Keratinocyte (primary cell): ENCODE measurements at regions not wholly inside any gene's neighbourhood (a gene's known extent, or its start where the extent isn't known, plus 50 kb on each side); places are given as distances from the start of the nearest gene placed in this dataset.

Source experiments
- DNase-seq: peaks from one replicate; pipeline ENCODE4 v3.0.0-alpha.2; 2011; ENCODE audit warnings: low read depth, missing footprints, low spot score
- FAIRE-seq: peaks from 2 replicates; lab custom pipeline; 2011; peaks lifted over from hg19 to GRCh38; lab: Jason Lieb, UNC
- H2AFZ ChIP-seq: 2 replicates; pipeline ENCODE4 v1.6.0; 2012; ENCODE audit warnings: low read length, control low read depth, inconsistent platforms; ENCODE audit not compliant: control insufficient read depth
- H3K27ac ChIP-seq: 2 replicates; pipeline ENCODE4 v1.5.1; 2011; ENCODE audit warnings: low read length; ENCODE audit not compliant: control insufficient read depth, insufficient read depth
- H3K27me3 ChIP-seq: 3 replicates; pipeline ENCODE4 v1.6.0; 2011; ENCODE audit warnings: low read length; ENCODE audit not compliant: control insufficient read depth, insufficient read depth; ENCODE audit errors: extremely low read depth
- H3K36me3 ChIP-seq, 2 experiments: 2 replicates in 1 of 2; 3 replicates in 1 of 2; pipeline ENCODE4 v1.5.1; 2011; ENCODE audit warnings: low read length in 2 of 2, mild to moderate bottlenecking in 1 of 2; ENCODE audit not compliant: control insufficient read depth in 2 of 2, insufficient read depth in 2 of 2; ENCODE audit errors: extremely low read depth in 1 of 2
- H3K4me1 ChIP-seq: 3 replicates; pipeline ENCODE4 v1.5.1; 2011; ENCODE audit warnings: low read length; ENCODE audit not compliant: control insufficient read depth, insufficient read depth; ENCODE audit errors: extremely low read depth
- H3K4me2 ChIP-seq: 3 replicates; pipeline ENCODE4 v1.6.0; 2011; ENCODE audit warnings: low read depth, low read length; ENCODE audit not compliant: control insufficient read depth, insufficient read depth; ENCODE audit errors: extremely low read depth
- H3K4me3 ChIP-seq, 3 experiments: fragments of 200-600 bp in 1 of 3; sonication (generic) in 1 of 3; 2 replicates in 2 of 3; 3 replicates in 1 of 3; pipeline ENCODE4 v1.5.1; 2011 to 2016; ENCODE audit warnings: low read length in 3 of 3, mild to moderate bottlenecking in 3 of 3, control low read depth in 2 of 3, inconsistent platforms in 1 of 3, low read depth in 1 of 3, mixed read lengths in 1 of 3, mixed run types in 1 of 3, moderate library complexity in 1 of 3; ENCODE audit not compliant: control insufficient read depth in 2 of 3, insufficient read depth in 2 of 3; ENCODE audit errors: extremely low read depth in 1 of 3
- H3K79me2 ChIP-seq: 2 replicates; pipeline ENCODE4 v1.6.0; 2012; ENCODE audit warnings: low read length; ENCODE audit not compliant: control insufficient read depth, insufficient read depth
- H3K9ac ChIP-seq: 3 replicates; pipeline ENCODE4 v1.6.0; 2011; ENCODE audit warnings: low read length; ENCODE audit not compliant: control insufficient read depth, insufficient read depth; ENCODE audit errors: extremely low read depth
- H3K9me1 ChIP-seq: 3 replicates; pipeline ENCODE4 v1.6.0; 2011; ENCODE audit warnings: low read length; ENCODE audit not compliant: control insufficient read depth, insufficient read depth; ENCODE audit errors: extremely low read depth
- H3K9me3 ChIP-seq: 2 replicates; pipeline ENCODE4 v1.5.1; 2012; ENCODE audit warnings: low read depth, low read length; ENCODE audit not compliant: control insufficient read depth
- H4K20me1 ChIP-seq: 3 replicates; pipeline ENCODE4 v1.6.0; 2011; ENCODE audit warnings: low read length; ENCODE audit not compliant: control insufficient read depth, insufficient read depth; ENCODE audit errors: extremely low read depth
- EZH2 ChIP-seq: IDR thresholded peaks from one replicate; pipeline ENCODE4 v1.6.1; 2012; ENCODE audit warnings: inconsistent platforms, mild to moderate bottlenecking, low read length, moderate library complexity
- dilution Hi-C: fragments of 300-500 bp; cut with MboI; formaldehyde crosslinking; loops from one replicate; pipeline ENCODE4 v1.7.0; 2020; ENCODE audit warnings: low sequenced_read_pairs; ENCODE audit not compliant: extremely low pct_ligation_motif_present
- TF ChIP-seq, protein P1 (sequence below), 3 experiments: IDR thresholded peaks in 1 of 3; conservative IDR thresholded peaks in 1 of 3; optimal IDR thresholded peaks in 1 of 3; 2 replicates in 2 of 3; 3 replicates in 1 of 3; pipeline versions ENCODE3 to v1.5.1; 2011; ENCODE audit warnings: low read length in 3 of 3, mild to moderate bottlenecking in 3 of 3, moderate library complexity in 2 of 3, control low read depth in 1 of 3, inconsistent platforms in 1 of 3; ENCODE audit not compliant: insufficient read depth in 2 of 3; ENCODE audit errors: extremely low read depth in 1 of 3

GRCh38 chr3:22568285-22568684 lies 634.8 kb upstream of the UBE2E2 start:
- Histone ChIP-seq H3K79me2 (no peaks in the 10 kb centered on the region), H3K9me3 (no peaks in the 10 kb centered on the region), H3K36me3 (no peaks in the 10 kb centered on the region), H2AFZ (no peak overlapping the region), H3K27me3 (no peaks in the 10 kb centered on the region), H4K20me1 (no peaks in the 10 kb centered on the region), H3K4me3 (no peak overlapping the region), H3K4me2 (no peak overlapping the region), H3K4me1 (no peaks in the 10 kb centered on the region), H3K27ac (no peak overlapping the region), H3K9me1 (no peaks in the 10 kb centered on the region), H3K9ac (no peak overlapping the region)
- TF ChIP-seq, protein P1, sequence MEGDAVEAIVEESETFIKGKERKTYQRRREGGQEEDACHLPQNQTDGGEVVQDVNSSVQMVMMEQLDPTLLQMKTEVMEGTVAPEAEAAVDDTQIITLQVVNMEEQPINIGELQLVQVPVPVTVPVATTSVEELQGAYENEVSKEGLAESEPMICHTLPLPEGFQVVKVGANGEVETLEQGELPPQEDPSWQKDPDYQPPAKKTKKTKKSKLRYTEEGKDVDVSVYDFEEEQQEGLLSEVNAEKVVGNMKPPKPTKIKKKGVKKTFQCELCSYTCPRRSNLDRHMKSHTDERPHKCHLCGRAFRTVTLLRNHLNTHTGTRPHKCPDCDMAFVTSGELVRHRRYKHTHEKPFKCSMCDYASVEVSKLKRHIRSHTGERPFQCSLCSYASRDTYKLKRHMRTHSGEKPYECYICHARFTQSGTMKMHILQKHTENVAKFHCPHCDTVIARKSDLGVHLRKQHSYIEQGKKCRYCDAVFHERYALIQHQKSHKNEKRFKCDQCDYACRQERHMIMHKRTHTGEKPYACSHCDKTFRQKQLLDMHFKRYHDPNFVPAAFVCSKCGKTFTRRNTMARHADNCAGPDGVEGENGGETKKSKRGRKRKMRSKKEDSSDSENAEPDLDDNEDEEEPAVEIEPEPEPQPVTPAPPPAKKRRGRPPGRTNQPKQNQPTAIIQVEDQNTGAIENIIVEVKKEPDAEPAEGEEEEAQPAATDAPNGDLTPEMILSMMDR (optimal IDR thresholded peaks at IDR 0.05 in 1 of 3, IDR thresholded peaks at IDR 0.05 in 1 of 3, conservative IDR thresholded peaks at IDR 0.05 in 1 of 3; ENCODE audit: extremely low read depth in 1 of 3, insufficient read depth in 2 of 3, low read length in 3 of 3), result no peak
- no peak for TF ChIP-seq EZH2
- FAIRE-seq, result no peak
- no peak for DNase-seq
- dilution Hi-C loops, result no loop called here

DNA sequence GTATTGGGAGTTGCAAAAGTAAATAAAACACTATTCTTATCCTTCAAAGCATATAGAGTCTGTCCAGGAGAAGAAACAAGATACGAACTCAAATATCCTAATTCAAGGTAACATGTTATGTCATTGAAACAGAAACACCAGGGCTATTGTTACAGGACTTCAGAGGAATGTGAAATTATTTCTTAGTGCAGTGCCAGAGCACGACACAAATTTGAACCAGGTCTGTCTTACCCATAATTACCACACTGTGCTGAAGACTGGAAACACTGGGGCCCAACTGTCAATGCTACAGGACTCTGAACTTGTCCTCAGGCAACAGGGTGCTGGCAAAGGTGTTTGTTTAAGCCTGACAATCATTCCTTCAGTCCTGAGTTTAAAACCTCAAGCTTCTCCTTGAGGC lies 633.6 kb upstream of the UBE2E2 start:
- DNase-seq, result no peak

DNA sequence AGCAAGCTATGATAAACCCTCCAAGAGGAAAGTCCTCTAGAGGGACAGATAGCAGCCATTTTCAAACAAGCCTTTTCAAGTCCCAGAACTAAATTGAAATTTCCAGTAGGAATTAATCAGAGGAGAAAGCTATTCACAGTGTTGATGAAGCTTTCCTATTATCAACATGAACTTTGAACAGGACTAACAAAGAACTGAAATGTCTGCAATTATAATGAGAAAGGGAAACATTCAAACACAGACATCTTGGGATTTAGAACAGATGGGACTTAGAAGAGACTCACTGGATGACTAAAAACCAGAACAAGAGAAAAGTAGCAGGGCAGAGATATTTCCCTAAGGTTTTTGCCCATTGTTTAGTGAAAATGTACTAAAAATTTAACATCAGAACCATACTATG lies 622.1 kb upstream of the UBE2E2 start:
- Histone ChIP-seq H3K4me2 (no peak overlapping the region), H3K4me1 (peaks cover 8% of the 10 kb centered on the region), H3K36me3 (no peaks in the 10 kb centered on the region), H4K20me1 (no peaks in the 10 kb centered on the region), H2AFZ (no peak overlapping the region), H3K4me3 (no peak overlapping the region), H3K9ac (no peak overlapping the region), H3K9me1 (no peaks in the 10 kb centered on the region), H3K79me2 (no peaks in the 10 kb centered on the region), H3K27me3 (no peaks in the 10 kb centered on the region), H3K9me3 (no peaks in the 10 kb centered on the region), H3K27ac (no peak overlapping the region)
- TF ChIP-seq, protein P1 (optimal IDR thresholded peaks at IDR 0.05 in 1 of 3, IDR thresholded peaks at IDR 0.05 in 1 of 3, conservative IDR thresholded peaks at IDR 0.05 in 1 of 3; ENCODE audit: extremely low read depth in 1 of 3, insufficient read depth in 2 of 3, low read length in 3 of 3), result no peak
- no peak for TF ChIP-seq EZH2
- dilution Hi-C loops, result no loop called here
- no peak for FAIRE-seq
- DNase-seq, result no peak

More for the DNA sequence above, 633.6 kb upstream of the UBE2E2 start:
- Histone ChIP-seq H3K4me3 (no peak overlapping the region), H3K9ac (no peak overlapping the region), H2AFZ (peak overlapping the region; percentile 25), H3K9me3 (no peaks in the 10 kb centered on the region), H3K36me3 (no peaks in the 10 kb centered on the region), H3K4me1 (no peaks in the 10 kb centered on the region), H3K27ac (no peak overlapping the region), H3K79me2 (no peaks in the 10 kb centered on the region), H3K4me2 (no peak overlapping the region), H3K27me3 (no peaks in the 10 kb centered on the region), H3K9me1 (no peaks in the 10 kb centered on the region), H4K20me1 (no peaks in the 10 kb centered on the region)
- FAIRE-seq, result no peak
- dilution Hi-C loops, result no loop called here
- TF ChIP-seq EZH2, result no peak
